ENCODE measurements at regions not wholly inside any gene's neighbourhood (a gene's known extent, or its start where the extent isn't known, plus 50 kb on each side); places are given as distances from the start of the nearest gene placed in this dataset.
A peak's percentile ranks its signal among the peaks of the same experiment; 100 is the strongest.

- Histone ChIP-seq H3K9me3 (ENCODE audit: control insufficient read depth, low read length) (no peaks in the 10 kb centered on the region), H3K4me3 (ENCODE audit: extremely low read depth, insufficient read depth, low read length, poor library complexity, severe bottlenecking) (no peak overlapping the region), H3K27ac (ENCODE audit: low read depth, low read length, severe bottlenecking) (no peak overlapping the region), H3K4me1 (ENCODE audit: control insufficient read depth, insufficient read depth, low read length, poor library complexity, severe bottlenecking) (no peaks in the 10 kb centered on the region), H3K36me3 (ENCODE audit: control insufficient read depth, insufficient read depth, low read length) (no peaks in the 10 kb centered on the region)
These were observed 147.2 kb upstream of the DPYD start for GRCh38 chr1:98068016-98068415.

GRCh38 chr1:98066911-98067310 lies 146.1 kb upstream of the DPYD start:
- Histone ChIP-seq H3K27ac (ENCODE audit: low read depth, low read length, severe bottlenecking) (no peak overlapping the region), H3K36me3 (ENCODE audit: control insufficient read depth, insufficient read depth, low read length) (no peaks in the 10 kb centered on the region), H3K4me1 (ENCODE audit: control insufficient read depth, insufficient read depth, low read length, poor library complexity, severe bottlenecking) (no peaks in the 10 kb centered on the region), H3K4me3 (ENCODE audit: extremely low read depth, insufficient read depth, low read length, poor library complexity, severe bottlenecking) (no peak overlapping the region), H3K9me3 (ENCODE audit: control insufficient read depth, low read length) (no peaks in the 10 kb centered on the region)
- 80% methylated on average over 1 of the region's 2 CpGs; no CpG with 5 or more reads in 1 of the 2 experiments for WGBS, 2 experiments (ENCODE audit: insufficient coverage in 2 of 2)

GRCh38 chr1:98059620-98060019 lies 138.8 kb upstream of the DPYD start:
- Histone ChIP-seq H3K36me3 (ENCODE audit: control insufficient read depth, insufficient read depth, low read length) (no peaks in the 10 kb centered on the region), H3K4me3 (ENCODE audit: extremely low read depth, insufficient read depth, low read length, poor library complexity, severe bottlenecking) (no peak overlapping the region), H3K27ac (ENCODE audit: low read depth, low read length, severe bottlenecking) (no peak overlapping the region), H3K4me1 (ENCODE audit: control insufficient read depth, insufficient read depth, low read length, poor library complexity, severe bottlenecking) (peaks cover 10% of the 10 kb centered on the region), H3K9me3 (ENCODE audit: control insufficient read depth, low read length) (no peaks in the 10 kb centered on the region)
- WGBS, 2 experiments (ENCODE audit: insufficient coverage in 2 of 2): 70 to 100% methylated on average over 1 of the region's 1 CpG

- Histone ChIP-seq H3K36me3 (ENCODE audit: control insufficient read depth, insufficient read depth, low read length) (no peaks in the 10 kb centered on the region), H3K4me3 (ENCODE audit: extremely low read depth, insufficient read depth, low read length, poor library complexity, severe bottlenecking) (no peak overlapping the region), H3K9me3 (ENCODE audit: control insufficient read depth, low read length) (no peaks in the 10 kb centered on the region), H3K27ac (ENCODE audit: low read depth, low read length, severe bottlenecking) (no peak overlapping the region), H3K4me1 (ENCODE audit: control insufficient read depth, insufficient read depth, low read length, poor library complexity, severe bottlenecking) (peaks cover 10% of the 10 kb centered on the region)
- WGBS, 2 experiments (ENCODE audit: insufficient coverage in 2 of 2): 100% methylated on average over 1 of the region's 2 CpGs; no CpG with 5 or more reads in 1 of the 2 experiments
These were observed 137.8 kb upstream of the DPYD start for GRCh38 chr1:98058676-98059075.

- no peaks in the 10 kb centered on the region for H3K9me3 ChIP-seq (ENCODE audit: control insufficient read depth, low read length)
- H3K36me3 ChIP-seq (ENCODE audit: control insufficient read depth, insufficient read depth, low read length): no peaks in the 10 kb centered on the region
- no peak overlapping the region for H3K27ac ChIP-seq (ENCODE audit: low read depth, low read length, severe bottlenecking)
- WGBS, 2 experiments (ENCODE audit: insufficient coverage in 2 of 2): no CpG with 5 or more reads among the region's 2 CpGs
- peaks cover 10% of the 10 kb centered on the region for H3K4me1 ChIP-seq (ENCODE audit: control insufficient read depth, insufficient read depth, low read length, poor library complexity, severe bottlenecking)
- H3K4me3 ChIP-seq (ENCODE audit: extremely low read depth, insufficient read depth, low read length, poor library complexity, severe bottlenecking): no peak overlapping the region
These were observed 136.5 kb upstream of the DPYD start for GRCh38 chr1:98057236-98057910.

GRCh38 chr1:98056781-98057180 lies 135.9 kb upstream of the DPYD start:
- Histone ChIP-seq H3K4me1 (ENCODE audit: control insufficient read depth, insufficient read depth, low read length, poor library complexity, severe bottlenecking) (peaks cover 10% of the 10 kb centered on the region), H3K9me3 (ENCODE audit: control insufficient read depth, low read length) (no peaks in the 10 kb centered on the region), H3K36me3 (ENCODE audit: control insufficient read depth, insufficient read depth, low read length) (no peaks in the 10 kb centered on the region), H3K27ac (ENCODE audit: low read depth, low read length, severe bottlenecking) (no peak overlapping the region), H3K4me3 (ENCODE audit: extremely low read depth, insufficient read depth, low read length, poor library complexity, severe bottlenecking) (no peak overlapping the region)
- WGBS, 2 experiments (ENCODE audit: insufficient coverage in 2 of 2): 25 to 67% methylated on average over 1 of the region's 3 CpGs

GRCh38 chr1:98055457-98055856 lies 134.6 kb upstream of the DPYD start:
- Histone ChIP-seq H3K4me1 (ENCODE audit: control insufficient read depth, insufficient read depth, low read length, poor library complexity, severe bottlenecking) (peaks cover 10% of the 10 kb centered on the region), H3K36me3 (ENCODE audit: control insufficient read depth, insufficient read depth, low read length) (no peaks in the 10 kb centered on the region), H3K4me3 (ENCODE audit: extremely low read depth, insufficient read depth, low read length, poor library complexity, severe bottlenecking) (no peak overlapping the region), H3K27ac (ENCODE audit: low read depth, low read length, severe bottlenecking) (no peak overlapping the region), H3K9me3 (ENCODE audit: control insufficient read depth, low read length) (no peaks in the 10 kb centered on the region)
- 91 to 94% methylated on average over 6 to 7 of the region's 7 CpGs for WGBS, 2 experiments (ENCODE audit: insufficient coverage in 2 of 2)

- 50 to 57% methylated on average over 1 of the region's 4 CpGs for WGBS, 2 experiments (ENCODE audit: insufficient coverage in 2 of 2)
- Histone ChIP-seq H3K36me3 (ENCODE audit: control insufficient read depth, insufficient read depth, low read length) (no peaks in the 10 kb centered on the region), H3K4me3 (ENCODE audit: extremely low read depth, insufficient read depth, low read length, poor library complexity, severe bottlenecking) (peak overlapping the region; percentile 38), H3K9me3 (ENCODE audit: control insufficient read depth, low read length) (no peaks in the 10 kb centered on the region), H3K27ac (ENCODE audit: low read depth, low read length, severe bottlenecking) (no peak overlapping the region), H3K4me1 (ENCODE audit: control insufficient read depth, insufficient read depth, low read length, poor library complexity, severe bottlenecking) (peaks cover 9% of the 10 kb centered on the region)
These were observed 134.0 kb upstream of the DPYD start for GRCh38 chr1:98054786-98055185.

GRCh38 chr1:98054367-98054701 lies 133.5 kb upstream of the DPYD start:
- Histone ChIP-seq H3K36me3 (ENCODE audit: control insufficient read depth, insufficient read depth, low read length) (no peaks in the 10 kb centered on the region), H3K27ac (ENCODE audit: low read depth, low read length, severe bottlenecking) (no peak overlapping the region), H3K4me3 (ENCODE audit: extremely low read depth, insufficient read depth, low read length, poor library complexity, severe bottlenecking) (peak overlapping the region; percentile 38), H3K9me3 (ENCODE audit: control insufficient read depth, low read length) (no peaks in the 10 kb centered on the region), H3K4me1 (ENCODE audit: control insufficient read depth, insufficient read depth, low read length, poor library complexity, severe bottlenecking) (peaks cover 4% of the 10 kb centered on the region)
- WGBS, 2 experiments (ENCODE audit: insufficient coverage in 2 of 2): 17 to 24% methylated on average over 2 to 4 of the region's 11 CpGs

GRCh38 chr1:98053471-98054366 lies 132.9 kb upstream of the DPYD start:
- H3K27ac ChIP-seq (ENCODE audit: low read depth, low read length, severe bottlenecking): peak overlapping the region; percentile 41

More at GRCh38 chr1:98053471-98054366, 132.9 kb upstream of the DPYD start:
- Histone ChIP-seq H3K36me3 (ENCODE audit: control insufficient read depth, insufficient read depth, low read length) (no peaks in the 10 kb centered on the region), H3K4me3 (ENCODE audit: extremely low read depth, insufficient read depth, low read length, poor library complexity, severe bottlenecking) (peak overlapping the region; percentile 38), H3K4me1 (ENCODE audit: control insufficient read depth, insufficient read depth, low read length, poor library complexity, severe bottlenecking) (no peaks in the 10 kb centered on the region), H3K9me3 (ENCODE audit: control insufficient read depth, low read length) (no peaks in the 10 kb centered on the region)
- WGBS, 2 experiments (ENCODE audit: insufficient coverage in 2 of 2): 0 to 1% methylated on average over 61 to 68 of the region's 81 CpGs
